Tongue (tissue), 1 donor: ENCODE measurements at regions not wholly inside any gene's neighbourhood (a gene's known extent, or its start where the extent isn't known, plus 50 kb on each side); places are given as distances from the start of the nearest gene placed in this dataset.

Source experiments
- DNase-seq: peaks from one replicate; pipeline ENCODE4 v3.0.0-alpha.2; 2015

DNA sequence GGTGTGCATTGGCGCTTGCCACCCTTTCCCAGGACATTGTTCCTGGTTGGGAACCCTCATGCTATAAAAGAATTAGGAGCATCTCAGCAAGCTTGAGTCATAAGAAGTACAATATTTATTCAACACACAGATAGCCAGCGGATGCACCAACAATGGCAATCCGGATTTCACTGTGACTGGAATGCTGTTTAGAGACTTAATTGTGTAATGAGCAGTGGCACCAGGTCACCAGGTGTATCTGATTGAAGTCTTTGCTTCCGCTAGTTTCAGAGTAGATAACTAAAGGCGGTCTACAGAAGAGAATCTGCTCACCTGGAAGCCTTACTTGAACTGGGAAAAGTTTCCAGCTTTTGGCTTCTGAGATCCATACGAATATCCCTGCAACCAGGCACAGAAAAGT lies 772.3 kb upstream of the GHITM start:
- DNase-seq: no peak

- DNase-seq: no peak
These were observed 767.4 kb upstream of the GHITM start for GRCh38 chr10:83371696-83372490.

GRCh38 chr10:83372646-83373045 lies 766.7 kb upstream of the GHITM start:
- DNase-seq: no peak

DNA sequence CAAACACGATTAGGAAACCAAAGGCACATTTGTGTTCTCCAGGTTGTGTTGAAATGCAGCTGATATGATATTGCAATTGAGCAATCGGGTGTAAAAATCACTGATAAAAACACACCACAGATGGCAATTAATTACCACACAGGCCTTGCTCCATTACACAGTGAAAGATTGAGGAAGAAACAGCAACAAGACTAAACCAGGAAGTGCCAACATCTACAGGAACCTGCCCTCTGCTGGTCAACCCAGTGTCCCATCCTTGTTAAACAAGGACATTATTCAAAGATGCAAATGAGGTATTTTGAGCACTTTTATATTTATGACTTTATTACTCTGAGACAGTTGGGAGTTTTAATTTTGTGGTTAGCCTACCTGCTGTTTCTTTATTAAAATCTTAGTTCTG lies 765.6 kb upstream of the GHITM start:
- DNase-seq: peak; percentile 6

DNA sequence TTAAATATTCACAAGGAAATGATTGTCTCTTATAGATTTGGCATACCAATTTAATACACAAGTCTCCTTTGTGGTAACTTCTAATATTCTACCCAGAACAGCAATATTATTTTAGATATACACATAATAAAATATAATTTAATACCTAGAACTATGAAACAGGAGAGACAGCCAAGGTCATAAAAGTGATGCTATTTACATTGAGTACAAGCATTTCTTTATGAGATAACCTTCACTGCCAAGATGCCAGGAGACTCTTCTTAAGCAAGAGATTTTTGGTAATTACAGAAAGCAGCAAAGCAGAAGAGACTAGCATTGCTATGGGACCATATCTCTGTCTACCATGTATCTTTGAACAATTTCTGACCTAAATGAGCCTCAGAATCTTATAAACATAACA lies 764.6 kb upstream of the GHITM start:
- DNase-seq: no peak

DNA sequence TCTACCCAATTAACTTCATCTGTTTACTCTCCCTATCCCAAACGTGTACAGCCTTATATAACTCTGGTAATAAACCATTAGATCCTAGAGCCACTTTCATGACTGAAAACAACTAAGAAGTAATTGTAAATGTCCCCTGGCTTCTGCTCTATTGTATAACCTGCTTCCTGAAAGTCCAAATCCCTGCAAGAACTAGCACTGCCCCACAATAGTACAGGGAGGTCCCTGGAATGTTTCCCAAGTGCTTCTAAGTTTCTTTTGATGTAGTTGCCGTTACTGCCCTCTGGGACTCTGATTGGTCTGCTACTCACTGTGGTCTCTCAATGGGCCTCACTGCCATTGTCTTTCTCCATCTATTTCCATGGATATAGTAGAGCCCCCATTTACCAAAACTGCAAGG lies 764.0 kb upstream of the GHITM start:
- DNase-seq: no peak

DNA sequence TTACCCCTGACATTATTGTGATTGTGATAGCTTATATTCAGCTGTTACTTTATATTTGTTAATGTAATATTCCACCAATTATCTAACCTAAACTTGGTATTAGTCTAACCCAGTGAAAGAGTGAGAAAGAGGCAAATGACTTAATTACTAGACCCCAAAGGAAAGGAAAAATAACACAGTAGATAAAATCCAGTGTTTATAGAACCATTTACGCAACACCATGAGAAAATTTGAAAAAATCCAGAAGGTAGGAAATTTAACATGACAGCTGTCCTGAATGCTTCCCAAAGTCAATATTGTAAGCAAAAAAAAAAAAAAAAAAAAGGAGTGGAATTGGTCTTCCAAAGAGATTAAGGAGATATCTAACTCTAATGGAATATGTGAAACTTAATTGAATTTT lies 741.5 kb upstream of the GHITM start:
- DNase-seq: no peak

GRCh38 chr10:83410570-83410969 lies 728.7 kb upstream of the GHITM start:
- no peak for DNase-seq

DNA sequence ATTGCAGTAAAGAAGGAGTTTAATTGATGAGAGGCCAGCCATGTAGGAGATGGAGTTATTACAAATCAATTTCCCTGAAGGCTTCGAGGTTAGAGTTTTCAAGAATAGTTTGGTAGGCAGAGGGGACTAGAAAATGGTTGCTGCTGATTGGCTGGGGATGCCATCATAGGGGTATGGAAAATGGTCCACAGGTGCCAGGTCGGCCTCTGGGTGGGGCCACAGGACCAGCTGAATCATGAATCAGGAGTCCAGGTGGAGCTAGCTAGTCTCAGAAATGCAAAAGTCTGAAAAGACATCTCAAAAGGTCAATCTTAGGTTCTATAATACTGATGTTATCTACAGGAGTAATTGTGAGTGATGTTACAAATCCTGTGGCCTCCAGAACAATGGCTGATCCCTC lies 714.0 kb upstream of the GHITM start:
- DNase-seq: no peak

- DNase-seq: peak; percentile 7
These were observed 712.2 kb upstream of the GHITM start for GRCh38 chr10:83427101-83427500.

DNA sequence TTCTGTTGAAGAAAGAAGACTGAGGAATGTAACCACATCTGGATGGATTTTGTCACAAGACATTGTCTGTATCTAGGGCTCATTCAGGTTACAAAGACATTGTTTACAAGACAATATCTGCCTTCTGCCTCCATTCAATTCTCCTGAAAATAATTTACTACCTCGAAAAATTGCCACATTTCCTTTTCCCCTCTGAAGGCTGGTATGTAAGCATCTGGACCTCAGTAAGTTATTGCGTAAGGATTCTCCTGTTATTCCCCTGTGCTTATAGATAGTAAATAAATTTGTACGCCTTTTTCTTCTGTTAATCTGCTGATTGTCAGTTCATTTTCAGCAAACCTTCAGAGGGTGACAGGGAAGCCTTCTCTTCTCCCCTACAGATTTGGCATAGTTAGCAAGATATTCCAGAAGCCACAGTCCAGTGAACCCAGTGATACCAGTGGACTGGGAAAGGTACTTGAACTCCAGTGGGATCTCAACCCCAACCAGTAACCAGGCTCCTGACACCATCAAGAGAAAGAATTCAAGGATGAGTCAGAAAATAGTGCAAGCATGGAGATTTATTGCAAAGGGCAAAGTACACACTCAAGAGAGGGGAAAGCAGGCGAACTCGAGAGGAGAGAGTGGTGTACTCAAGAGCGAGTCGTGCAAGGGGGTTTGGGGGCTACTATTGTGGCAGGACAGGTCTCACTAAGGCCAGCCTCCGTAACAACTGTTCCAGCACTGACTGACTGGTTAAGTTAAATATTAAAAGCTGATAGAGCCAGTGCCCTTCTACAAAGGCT lies 706.9 kb upstream of the GHITM start:
- DNase-seq: no peak

DNA sequence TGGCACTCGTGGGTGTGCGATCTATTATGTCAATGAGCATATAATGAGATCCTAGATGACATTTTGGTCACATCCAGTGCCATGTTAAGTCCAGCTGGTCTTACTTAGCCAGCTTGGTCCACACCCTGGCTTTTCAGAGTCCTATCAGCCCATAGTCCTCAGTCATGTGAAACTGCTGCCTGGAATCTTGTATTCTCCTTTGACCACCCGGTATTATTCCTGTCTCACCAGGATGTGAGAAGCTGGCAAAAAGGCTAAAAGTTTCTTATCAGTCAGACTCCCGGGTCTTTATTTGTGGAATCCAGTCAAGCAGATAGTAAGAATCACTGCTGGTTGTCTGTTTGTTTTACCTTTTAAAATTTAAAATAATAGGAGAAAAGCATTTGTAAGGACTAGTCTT lies 705.6 kb upstream of the GHITM start:
- no peak for DNase-seq

DNA sequence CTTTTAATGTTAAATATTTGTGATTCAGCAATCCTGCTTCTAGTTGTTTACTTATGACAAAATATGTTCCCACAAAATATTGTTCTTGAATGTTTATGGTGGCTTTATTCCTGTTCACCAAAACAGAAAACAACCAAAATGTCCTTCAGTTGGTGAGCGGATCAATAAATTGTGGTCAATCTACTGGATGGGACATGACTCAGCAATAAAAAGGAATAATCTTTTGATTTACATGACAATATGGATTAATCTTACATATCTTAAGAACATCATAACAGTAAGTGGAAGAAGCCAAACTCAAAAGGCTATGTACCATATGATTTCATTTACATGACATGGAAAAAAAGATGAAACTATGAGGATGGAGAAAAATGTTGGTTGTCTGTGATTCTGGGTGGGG lies 691.3 kb upstream of the GHITM start:
- DNase-seq: no peak

DNA sequence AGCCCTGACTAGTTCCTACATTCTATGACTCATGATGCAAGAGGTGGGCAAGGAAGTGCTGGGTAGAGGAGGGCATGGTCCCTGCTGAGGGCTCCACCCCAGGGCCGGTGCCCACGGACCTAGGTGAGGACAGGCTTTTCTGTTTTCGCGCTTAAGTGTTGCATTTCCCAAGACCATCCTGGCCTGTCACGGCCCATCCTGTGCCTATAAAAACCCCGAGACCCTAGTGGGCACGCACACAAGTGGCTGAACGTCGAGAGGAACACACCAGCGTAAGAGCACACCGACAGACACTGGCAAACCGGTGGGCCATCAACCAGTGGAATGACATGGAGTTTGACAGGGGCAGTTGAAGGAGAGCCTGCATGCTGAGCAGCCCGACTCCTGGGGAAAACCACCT lies 680.7 kb upstream of the GHITM start:
- DNase-seq: no peak

DNA sequence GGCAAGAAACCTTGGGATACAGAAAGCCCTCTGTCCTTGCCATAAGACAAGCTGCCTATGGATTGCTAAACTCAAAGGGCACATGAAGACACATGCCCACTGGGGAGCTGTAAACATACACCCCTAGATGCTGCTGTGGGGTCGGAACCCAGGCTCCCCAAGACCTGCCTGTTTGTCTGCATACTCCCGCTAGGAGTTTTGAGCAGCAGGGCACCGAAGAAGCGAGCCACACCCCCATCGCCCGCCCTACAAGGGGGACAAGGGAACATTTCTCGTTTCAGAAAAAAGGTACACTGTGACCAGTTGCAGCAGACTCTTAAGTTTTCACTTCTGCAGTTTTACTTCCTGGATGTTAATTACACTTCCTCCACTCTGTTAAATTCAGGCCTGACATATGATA lies 680.2 kb upstream of the GHITM start:
- no peak for DNase-seq

- DNase-seq: no peak
These were observed 669.5 kb upstream of the GHITM start for GRCh38 chr10:83469728-83470331.

DNA sequence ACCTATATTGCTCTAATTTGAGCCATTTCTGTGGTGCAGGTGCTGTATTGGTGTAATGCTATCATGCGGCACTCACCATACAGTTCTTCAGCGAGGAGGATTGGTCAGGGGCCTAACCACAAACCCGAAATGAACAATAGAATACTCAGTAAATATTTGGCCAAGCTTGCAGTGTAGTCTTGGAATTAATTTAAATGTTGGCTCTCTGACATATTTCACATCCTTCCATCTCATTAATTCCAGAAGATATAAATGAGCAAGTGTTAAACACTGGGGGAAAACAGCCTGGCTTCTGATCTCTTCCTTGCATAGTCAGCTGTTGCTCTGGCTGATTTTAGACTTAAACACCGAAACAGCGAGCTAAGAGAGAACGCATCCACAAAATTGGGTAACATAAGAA lies 663.1 kb upstream of the GHITM start:
- DNase-seq: no peak

GRCh38 chr10:83489161-83489560 lies 650.1 kb upstream of the GHITM start:
- DNase-seq: no peak

- no peak for DNase-seq
These were observed 647.3 kb upstream of the GHITM start for GRCh38 chr10:83492004-83492403.

GRCh38 chr10:83512681-83513080 lies 626.6 kb upstream of the GHITM start:
- DNase-seq: no peak

DNA sequence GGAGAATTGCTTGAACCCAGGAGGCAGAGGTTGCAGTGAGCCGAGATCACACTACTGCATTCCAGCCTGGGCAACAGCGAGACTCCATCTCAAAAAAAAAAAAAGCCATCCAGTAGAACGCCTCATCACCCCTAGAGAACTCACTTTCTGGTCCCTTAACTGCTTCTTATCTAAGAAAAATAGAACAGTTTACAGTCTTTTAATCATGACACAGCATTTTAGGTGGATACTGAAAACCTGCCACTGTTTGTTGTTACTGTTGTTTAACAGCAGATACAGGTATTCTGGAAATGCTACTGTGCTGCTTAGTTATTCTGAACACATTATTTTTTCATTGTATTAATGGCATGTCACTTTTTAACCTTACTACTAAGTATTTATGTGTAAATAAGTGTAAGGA lies 624.3 kb upstream of the GHITM start:
- DNase-seq: no peak

GRCh38 chr10:83516788-83517187 lies 622.5 kb upstream of the GHITM start:
- DNase-seq: peak; percentile 13

DNA sequence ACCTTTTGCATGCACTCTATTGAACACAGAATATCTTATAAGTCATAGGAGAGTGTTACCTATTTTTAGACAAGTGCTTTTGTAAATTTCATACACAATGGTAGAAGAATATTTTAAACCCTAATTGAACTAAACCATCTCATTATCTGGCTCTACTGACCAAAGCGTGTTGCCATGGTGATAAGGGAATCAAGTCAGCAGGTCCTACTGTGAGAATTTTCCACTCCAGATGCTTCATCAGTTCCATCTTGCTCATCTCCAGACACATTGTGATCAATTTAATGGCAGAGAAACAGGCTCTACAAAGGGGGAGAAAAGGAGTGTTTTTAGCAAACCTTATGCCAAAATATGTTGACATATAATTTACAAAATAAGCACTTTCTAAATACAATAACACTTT lies 621.9 kb upstream of the GHITM start:
- DNase-seq: no peak

GRCh38 chr10:83518779-83519178 lies 620.5 kb upstream of the GHITM start:
- DNase-seq: no peak
